Gastrocnemius medialis (tissue), 4 donors: ENCODE measurements at regions not wholly inside any gene's neighbourhood (a gene's known extent, or its start where the extent isn't known, plus 50 kb on each side); places are given as distances from the start of the nearest gene placed in this dataset.

Experiments used
- ATAC-seq, 2 donors: fragments of 150-250 bp; one replicate each; pipeline ENCODE4 v1.9.1; 2016
- DNase-seq, 2 donors: peaks; one replicate each; pipeline ENCODE4 v3.0.0-alpha.2; 2019
- H3K27ac ChIP-seq, 4 donors: fragments of 200-600 bp; sonication (generic); 1 replicate in 1 of 4; 2 replicates in 3 of 4; pipeline ENCODE4 v1.5.1; 2016 to 2018; ENCODE audit warnings: mild to moderate bottlenecking in 2 of 4, moderate library complexity in 1 of 4
- H3K27me3 ChIP-seq, 3 donors: fragments of 200-600 bp; sonication (generic) in 2 of 3; 1 replicate in 1 of 3; 2 replicates in 2 of 3; pipeline versions ENCODE4 v1.5.1 to v1.6.0; 2016 to 2019; ENCODE audit warnings: mild to moderate bottlenecking in 1 of 3, moderate library complexity in 1 of 3
- H3K36me3 ChIP-seq, 2 donors: fragments of 200-600 bp; sonication (generic) in 1 of 2; one replicate each; pipeline ENCODE4 v1.5.1; 2017 to 2018
- H3K4me1 ChIP-seq, 2 donors: fragments of 200-600 bp; sonication (generic) in 1 of 2; one replicate each; pipeline ENCODE4 v1.5.1; 2016 to 2017; ENCODE audit warnings: mild to moderate bottlenecking in 2 of 2
- H3K4me3 ChIP-seq, 4 donors: fragments of 200-600 bp; sonication (generic) in 3 of 4; 1 replicate in 1 of 4; 2 replicates in 3 of 4; pipeline ENCODE4 v1.5.1; 2016 to 2019; ENCODE audit warnings: mild to moderate bottlenecking in 2 of 4
- H3K9me3 ChIP-seq, 3 donors: fragments of 200-600 bp; sonication (generic) in 2 of 3; 1 replicate in 1 of 3; 2 replicates in 2 of 3; pipeline ENCODE4 v1.5.1; 2016 to 2019
- POLR2A ChIP-seq, 2 donors: fragments of 450-650 bp; IDR thresholded peaks; one replicate each; pipeline ENCODE4 v1.6.1; 2017; ENCODE audit warnings: antibody characterized with exemption in 2 of 2, mild to moderate bottlenecking in 2 of 2, moderate library complexity in 2 of 2
- in situ Hi-C, 4 donors: fragments of 200-750 bp; cut with MboI; loops; one replicate each; pipeline versions ENCODE4 v1.15.0 to v1.8.0; 2017; ENCODE audit warnings: low sequenced_read_pairs in 4 of 4
- intact Hi-C: fragments of 100-400 bp; cut with DNase I; formaldehyde crosslinking; loops from one replicate; pipeline ENCODE4 v1.15.1; 2023; ENCODE audit warnings: low total_unique reads
- TF ChIP-seq, protein P1 (sequence below), 5 experiments: fragments of 450-650 bp in 3 of 5; fragments of 200-600 bp in 2 of 5; sonication (generic) in 2 of 5; IDR thresholded peaks in 4 of 5; conservative IDR thresholded peaks in 1 of 5; 1 replicate in 4 of 5; 2 replicates in 1 of 5; pipeline ENCODE4 v1.5.1; 2016 to 2019; ENCODE audit warnings: antibody characterized with exemption in 5 of 5, mild to moderate bottlenecking in 3 of 5, moderate library complexity in 3 of 5

DNA sequence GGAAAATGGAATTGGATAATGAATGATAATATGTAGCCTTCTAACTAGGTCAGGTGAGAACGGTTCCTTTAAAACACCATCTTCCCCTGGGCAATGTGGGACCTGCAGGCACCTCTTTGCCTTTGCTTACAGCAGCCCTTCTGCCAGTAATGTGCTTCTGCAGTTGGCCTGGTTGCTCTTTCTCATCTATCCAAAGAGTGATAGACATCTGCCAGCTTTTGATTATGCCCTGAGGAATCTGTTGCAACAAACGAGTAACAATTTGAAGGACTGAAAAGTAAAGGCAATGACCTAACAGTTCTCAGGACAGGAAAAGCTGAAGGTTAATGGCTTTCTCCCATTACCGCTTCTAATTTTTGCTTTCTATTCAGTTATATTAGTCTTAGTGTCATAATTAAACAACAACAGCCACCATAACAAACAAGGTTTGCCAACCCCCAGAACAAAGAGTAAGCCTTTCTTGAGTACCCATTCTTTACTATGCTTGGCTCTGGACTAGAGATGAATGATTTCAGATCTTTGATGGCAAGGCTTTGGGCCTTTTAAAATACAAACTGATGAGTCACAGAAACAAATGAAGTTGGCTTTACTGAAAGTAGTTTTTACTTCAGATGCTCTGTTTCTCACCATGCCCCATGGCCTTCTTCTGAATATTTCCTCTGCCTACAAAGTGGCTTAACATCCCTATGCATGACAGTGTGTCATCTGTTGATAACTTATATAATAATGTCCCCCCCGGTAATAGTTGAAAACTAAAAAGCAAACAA, 76.1 kb upstream of the KRR1 start:
- Histone ChIP-seq H3K4me3 (no peak overlapping the region), H3K9me3 (no peaks in the 10 kb centered on the region), H3K36me3 (no peaks in the 10 kb centered on the region), H3K27me3 (no peaks in the 10 kb centered on the region), H3K27ac (no peak overlapping the region), H3K4me1 (no peaks in the 10 kb centered on the region)
- ATAC-seq (no peak), DNase-seq (no peak)
- TF ChIP-seq POLR2A (IDR thresholded peaks at IDR 0.05): no peak
- TF ChIP-seq, protein P1, sequence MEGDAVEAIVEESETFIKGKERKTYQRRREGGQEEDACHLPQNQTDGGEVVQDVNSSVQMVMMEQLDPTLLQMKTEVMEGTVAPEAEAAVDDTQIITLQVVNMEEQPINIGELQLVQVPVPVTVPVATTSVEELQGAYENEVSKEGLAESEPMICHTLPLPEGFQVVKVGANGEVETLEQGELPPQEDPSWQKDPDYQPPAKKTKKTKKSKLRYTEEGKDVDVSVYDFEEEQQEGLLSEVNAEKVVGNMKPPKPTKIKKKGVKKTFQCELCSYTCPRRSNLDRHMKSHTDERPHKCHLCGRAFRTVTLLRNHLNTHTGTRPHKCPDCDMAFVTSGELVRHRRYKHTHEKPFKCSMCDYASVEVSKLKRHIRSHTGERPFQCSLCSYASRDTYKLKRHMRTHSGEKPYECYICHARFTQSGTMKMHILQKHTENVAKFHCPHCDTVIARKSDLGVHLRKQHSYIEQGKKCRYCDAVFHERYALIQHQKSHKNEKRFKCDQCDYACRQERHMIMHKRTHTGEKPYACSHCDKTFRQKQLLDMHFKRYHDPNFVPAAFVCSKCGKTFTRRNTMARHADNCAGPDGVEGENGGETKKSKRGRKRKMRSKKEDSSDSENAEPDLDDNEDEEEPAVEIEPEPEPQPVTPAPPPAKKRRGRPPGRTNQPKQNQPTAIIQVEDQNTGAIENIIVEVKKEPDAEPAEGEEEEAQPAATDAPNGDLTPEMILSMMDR (IDR thresholded peaks at IDR 0.05 in 4 of 5, conservative IDR thresholded peaks at IDR 0.05 in 1 of 5): no peak
- intact Hi-C loops (no loop called here), in situ Hi-C loops (no loop called here)

DNA sequence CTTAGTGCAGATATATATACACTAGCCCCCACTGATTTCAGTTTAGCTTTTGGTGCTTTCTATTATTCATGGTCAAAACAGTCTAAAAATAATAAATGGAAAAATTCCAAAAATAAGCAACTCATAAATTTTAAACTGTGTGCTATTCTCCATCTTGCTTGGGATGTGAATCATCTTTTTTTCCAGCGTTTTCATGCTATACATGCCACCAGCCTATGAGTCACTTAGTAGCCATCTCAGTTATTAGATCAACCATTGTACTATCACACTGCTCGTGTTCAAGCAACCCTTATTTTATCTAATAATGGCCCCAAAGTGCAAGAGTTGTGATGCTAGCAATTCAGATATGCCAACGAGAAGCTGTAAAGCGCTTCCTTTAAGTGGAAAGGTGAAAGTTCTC, 73.9 kb upstream of the KRR1 start:
- H3K4me1 ChIP-seq: no peaks in the 10 kb centered on the region
- no peaks in the 10 kb centered on the region for H3K36me3 ChIP-seq
- no peak overlapping the region for H3K27ac ChIP-seq
- no peak for TF ChIP-seq POLR2A (IDR thresholded peaks at IDR 0.05)
- TF ChIP-seq, protein P1 (IDR thresholded peaks at IDR 0.05 in 4 of 5, conservative IDR thresholded peaks at IDR 0.05 in 1 of 5): no peak
- H3K4me3 ChIP-seq: no peak overlapping the region
- DNase-seq (no peak), ATAC-seq (no peak)
- H3K9me3 ChIP-seq: no peaks in the 10 kb centered on the region
- in situ Hi-C loops: no loop called here
- intact Hi-C loops: no loop called here
- no peaks in the 10 kb centered on the region for H3K27me3 ChIP-seq

DNA sequence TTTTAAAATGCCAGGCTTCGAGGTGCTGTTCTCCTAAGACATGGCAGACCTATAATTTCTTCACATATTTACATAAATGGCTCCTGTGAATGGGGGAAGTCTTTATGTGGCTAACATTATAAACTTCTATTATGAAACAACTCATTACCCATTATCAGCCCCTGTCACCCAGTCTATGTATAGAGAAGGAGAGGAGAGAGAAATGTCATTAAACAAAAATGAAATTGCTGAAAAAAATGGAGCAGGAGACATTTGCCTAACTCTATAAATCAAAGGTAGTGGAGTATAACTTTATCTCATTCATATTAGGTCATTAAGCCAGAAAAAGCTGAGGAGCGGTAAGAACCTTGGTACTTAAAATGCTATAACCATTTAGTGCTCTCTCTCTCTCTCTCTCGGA, 71.9 kb upstream of the KRR1 start:
- no peaks in the 10 kb centered on the region for H3K27me3 ChIP-seq
- no peak for ATAC-seq

DNA sequence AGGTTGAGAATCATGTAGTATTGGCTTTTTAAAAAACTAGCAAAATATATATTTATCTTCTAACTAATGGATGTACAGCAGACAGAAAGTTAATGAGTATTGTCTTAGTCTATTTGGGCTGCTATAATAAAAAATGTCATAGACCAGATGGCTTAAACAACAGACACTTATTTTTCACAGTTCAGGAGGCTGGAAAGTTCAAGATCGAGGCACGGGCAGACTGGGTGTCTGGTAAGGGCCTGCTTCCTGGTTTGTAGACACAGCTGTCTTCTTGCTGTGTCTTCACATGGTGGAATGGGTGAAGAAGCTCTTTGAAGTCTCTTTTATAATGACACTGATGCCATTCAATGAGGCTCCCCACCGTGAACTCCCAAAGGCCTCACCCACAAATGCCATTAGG, 70.1 kb upstream of the KRR1 start:
- in situ Hi-C loops: no loop called here
- Histone ChIP-seq H3K36me3 (no peaks in the 10 kb centered on the region), H3K27me3 (no peaks in the 10 kb centered on the region), H3K4me1 (no peaks in the 10 kb centered on the region), H3K4me3 (no peak overlapping the region), H3K27ac (no peak overlapping the region), H3K9me3 (no peaks in the 10 kb centered on the region)
- no peak for DNase-seq
- intact Hi-C loops: no loop called here
- no peak for ATAC-seq
- TF ChIP-seq, protein P1 (IDR thresholded peaks at IDR 0.05 in 4 of 5, conservative IDR thresholded peaks at IDR 0.05 in 1 of 5): no peak
- no peak for TF ChIP-seq POLR2A (IDR thresholded peaks at IDR 0.05)

More for the DNA sequence above, 71.9 kb upstream of the KRR1 start:
- no peaks in the 10 kb centered on the region for H3K36me3 ChIP-seq
- in situ Hi-C loops (no loop called here), intact Hi-C loops (no loop called here)
- TF ChIP-seq, protein P1 (IDR thresholded peaks at IDR 0.05 in 4 of 5, conservative IDR thresholded peaks at IDR 0.05 in 1 of 5): no peak
- TF ChIP-seq POLR2A (IDR thresholded peaks at IDR 0.05): no peak
- H3K4me3 ChIP-seq: no peak overlapping the region
- H3K9me3 ChIP-seq: no peaks in the 10 kb centered on the region
- no peak for DNase-seq
- no peaks in the 10 kb centered on the region for H3K4me1 ChIP-seq
- no peak overlapping the region for H3K27ac ChIP-seq

DNA sequence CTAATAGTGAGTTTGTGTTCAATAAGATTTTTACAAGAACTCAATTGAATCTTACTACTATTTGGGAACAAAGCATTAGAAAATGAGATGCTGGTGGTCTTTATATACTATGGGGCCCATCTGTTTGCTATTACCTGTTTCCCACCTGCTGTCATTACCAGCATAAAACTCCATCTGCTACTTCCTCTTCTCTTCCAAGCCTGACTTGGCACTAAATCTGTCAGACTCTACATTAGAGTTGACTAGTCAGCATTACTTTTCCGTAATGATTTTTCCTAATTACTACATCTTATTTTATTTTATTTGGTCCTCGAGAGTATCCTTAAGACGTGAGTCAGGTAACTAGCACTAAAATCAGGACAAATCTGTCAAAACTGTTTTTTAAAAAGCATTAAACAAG, 68.1 kb upstream of the KRR1 start:
- no peak for TF ChIP-seq POLR2A (IDR thresholded peaks at IDR 0.05)
- TF ChIP-seq, protein P1 (IDR thresholded peaks at IDR 0.05 in 4 of 5, conservative IDR thresholded peaks at IDR 0.05 in 1 of 5): no peak
- Histone ChIP-seq H3K36me3 (no peaks in the 10 kb centered on the region), H3K4me1 (no peaks in the 10 kb centered on the region), H3K27me3 (no peaks in the 10 kb centered on the region), H3K4me3 (no peak overlapping the region), H3K9me3 (no peaks in the 10 kb centered on the region), H3K27ac (no peak overlapping the region)
- DNase-seq (no peak), ATAC-seq (no peak)
- intact Hi-C loops (no loop called here), in situ Hi-C loops (no loop called here)
